ENCODE measurements at regions not wholly inside any gene's neighbourhood (a gene's known extent, or its start where the extent isn't known, plus 50 kb on each side); places are given as distances from the start of the nearest gene placed in this dataset.
"Not testable (repeated sequence)": the region's sequence is repeated elsewhere in the genome, so short reads cannot be mapped to it uniquely, and the experiment has no call there.

DNA sequence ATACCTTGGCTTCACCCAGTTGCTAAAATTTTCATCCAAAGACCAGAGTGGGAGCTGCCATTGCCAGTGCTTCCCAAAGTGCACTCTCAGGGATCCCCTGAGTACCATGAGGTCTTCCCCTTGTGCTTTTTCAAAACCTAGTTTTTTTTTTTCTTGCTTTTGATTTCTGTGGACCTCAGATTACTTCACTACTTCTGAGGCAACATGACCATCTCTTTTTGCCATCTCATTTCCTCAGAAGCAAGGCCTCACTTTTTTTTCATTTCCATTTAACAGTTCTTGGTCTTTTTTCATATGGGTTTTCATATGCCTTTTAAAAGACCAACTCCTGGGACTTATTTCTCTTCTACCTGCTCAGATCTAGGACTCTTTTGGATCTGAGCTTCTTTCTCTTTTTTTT, 64.1 kb upstream of the MMS22L start:
- DNase-seq (ENCODE audit: low read depth) = no peak

DNA sequence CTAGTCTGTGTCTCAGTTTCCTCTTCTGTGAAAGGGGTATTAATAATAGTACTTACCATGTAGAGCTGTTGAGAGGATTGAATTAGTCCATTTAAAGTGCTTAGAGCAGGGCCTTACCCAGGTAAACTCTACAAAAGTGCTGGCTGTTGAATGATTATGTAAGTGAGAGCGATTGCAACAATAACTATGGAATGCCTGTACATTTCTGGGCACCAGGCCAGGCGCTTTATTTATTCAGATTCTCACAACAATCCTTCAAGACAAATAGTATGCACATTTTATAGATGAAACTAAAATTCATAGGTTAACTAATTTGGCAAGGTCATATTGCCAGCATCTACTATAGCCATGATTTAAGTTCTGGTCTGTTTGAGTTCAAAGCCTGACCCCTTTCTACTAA, 78.3 kb upstream of the MMS22L start:
- DNase-seq (ENCODE audit: low read depth) = no peak

DNA sequence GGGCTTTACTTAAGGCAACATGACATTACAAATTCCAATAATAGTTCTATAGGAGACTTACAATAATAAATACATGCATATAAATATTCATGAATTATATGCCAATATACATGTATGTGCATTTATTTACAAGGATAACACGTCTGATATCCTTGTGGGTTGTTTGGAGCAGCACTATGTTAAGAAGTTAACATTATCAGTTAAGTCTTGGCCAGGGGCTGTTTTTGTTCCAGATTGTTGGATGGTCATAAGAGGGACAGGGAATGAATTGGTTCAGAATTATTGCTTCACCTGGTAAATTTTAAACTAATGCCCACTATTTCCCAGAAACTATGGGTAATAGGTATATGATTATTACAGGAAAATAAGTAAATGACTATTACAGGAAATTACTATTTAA, 81.3 kb upstream of the MMS22L start:
- DNase-seq (ENCODE audit: low read depth) = no peak

DNA sequence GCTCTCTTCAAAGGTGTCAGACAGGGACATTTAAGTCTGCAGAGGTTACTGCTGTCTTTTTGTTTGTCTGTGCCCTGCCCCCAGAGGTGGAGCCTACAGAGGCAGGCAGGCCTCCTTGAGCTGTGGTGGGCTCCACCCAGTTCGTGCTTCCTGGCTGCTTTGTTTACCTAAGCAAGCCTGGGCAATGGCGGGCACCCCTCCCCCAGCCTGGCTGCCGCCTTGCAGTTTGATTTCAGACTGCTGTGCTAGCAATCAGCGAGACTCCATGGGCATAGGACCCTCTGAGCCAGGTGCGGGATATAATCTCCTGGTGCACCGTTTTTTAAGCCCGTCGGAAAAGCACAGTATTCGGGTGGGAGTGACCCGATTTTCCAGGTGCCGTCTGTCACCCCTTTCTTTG, 99.1 kb upstream of the MMS22L start:
- not testable (repeated sequence) for DNase-seq (ENCODE audit: low read depth)

DNA sequence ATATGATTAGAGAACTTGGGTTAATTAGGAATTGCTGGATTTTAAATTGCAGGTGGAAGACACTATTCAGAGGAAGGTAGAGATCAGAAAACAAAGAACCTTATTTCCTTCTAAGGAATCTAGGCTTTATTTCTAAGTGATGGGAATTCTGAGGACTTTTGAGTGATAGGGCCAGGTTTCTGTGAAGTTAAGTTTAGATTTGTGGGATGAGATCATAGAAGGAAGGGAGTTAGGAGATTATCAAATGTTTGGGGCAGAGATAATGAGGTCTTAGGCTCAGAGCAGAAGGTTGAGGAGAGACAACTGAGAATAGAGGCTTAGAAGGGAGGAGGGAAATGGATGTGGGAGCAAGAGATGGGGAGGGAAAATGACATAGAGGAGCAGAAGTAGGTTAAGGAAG, 109.7 kb upstream of the MMS22L start:
- DNase-seq (ENCODE audit: low read depth) = no peak

DNA sequence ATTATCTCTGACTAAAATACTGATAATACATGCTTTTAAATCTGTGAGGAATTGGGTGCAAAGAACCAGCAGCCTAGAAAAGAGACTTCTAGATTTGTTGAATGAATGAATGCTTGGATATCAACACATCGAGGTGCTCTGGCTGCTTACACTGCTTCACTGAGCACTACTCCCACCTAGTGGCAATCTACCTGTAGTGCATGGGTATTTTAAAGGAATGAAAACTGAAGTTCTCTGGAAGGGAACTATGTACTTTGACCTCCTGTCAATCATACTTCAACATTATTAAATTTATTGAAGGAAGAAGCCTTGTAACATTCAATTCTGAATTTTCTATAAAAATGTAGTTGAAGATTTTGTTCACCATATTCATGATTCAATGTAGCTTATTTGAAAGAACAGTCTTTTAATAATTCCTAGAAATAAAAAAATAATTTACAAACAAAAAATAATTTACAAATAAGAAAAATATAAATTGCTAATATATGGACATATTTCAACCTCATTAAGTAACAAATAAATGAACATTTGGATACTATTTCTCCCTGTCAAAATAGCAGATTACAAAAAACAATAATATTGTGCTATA, 111.2 kb upstream of the MMS22L start:
- DNase-seq (ENCODE audit: low read depth) = no peak

DNA sequence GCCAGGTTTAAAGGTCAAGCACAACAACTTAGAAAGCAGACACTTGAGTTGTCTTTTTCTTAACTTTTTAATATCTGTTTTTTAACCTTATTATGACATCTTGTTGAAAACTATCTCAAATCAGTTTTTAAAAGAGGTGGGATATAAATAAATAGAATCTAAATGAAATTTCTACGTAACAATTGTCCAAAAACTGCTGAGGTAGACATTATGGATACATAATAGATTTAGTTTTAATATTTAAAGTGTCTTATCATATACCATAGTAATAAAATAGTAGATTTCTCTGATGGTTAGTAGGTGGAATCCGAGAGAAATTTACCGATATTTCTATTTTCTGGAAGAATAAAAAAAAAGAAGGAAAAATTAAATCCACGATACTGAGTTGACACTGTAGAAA, 113.9 kb upstream of the MMS22L start:
- no peak for DNase-seq (ENCODE audit: low read depth)

DNA sequence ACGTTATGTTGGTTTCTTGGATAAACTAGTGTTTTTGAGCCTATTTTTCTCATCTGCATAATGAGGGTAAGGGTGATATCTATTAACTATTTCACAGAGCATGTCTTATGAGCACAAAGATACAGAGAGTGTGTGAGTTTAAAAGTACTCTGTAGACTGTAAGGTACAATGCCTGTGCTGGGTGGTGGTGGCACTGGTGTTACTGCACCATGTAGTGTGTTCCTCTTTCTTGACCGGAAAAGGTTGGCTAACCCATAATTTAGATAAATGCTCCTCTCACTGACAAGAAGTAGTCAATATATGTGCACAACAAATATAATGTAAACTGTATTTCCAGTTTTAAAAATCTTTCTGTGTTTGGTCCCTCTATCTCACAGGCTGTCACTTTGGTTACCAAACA, 116.2 kb upstream of the MMS22L start:
- DNase-seq (ENCODE audit: low read depth) = no peak

DNA sequence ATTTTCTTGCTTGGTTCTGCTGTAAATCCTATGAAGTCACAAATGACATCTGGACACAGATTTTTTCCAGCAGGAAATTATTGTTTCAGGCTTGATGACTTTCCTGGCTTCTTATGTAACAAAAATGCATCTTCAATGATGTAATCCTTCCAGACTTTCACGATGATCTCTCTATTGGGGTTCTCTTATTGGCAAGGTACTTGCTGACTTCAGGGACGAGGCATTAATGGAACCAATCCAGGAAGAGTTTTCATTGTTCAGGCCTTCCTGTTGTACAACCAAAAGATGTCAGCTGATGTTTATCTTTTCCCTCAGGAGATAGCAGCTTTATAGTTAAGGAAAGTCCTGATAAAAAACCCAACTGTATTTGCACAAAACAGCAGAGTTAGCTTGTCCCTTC, 118.5 kb upstream of the MMS22L start:
- DNase-seq (ENCODE audit: low read depth) = peak; percentile 18

DNA sequence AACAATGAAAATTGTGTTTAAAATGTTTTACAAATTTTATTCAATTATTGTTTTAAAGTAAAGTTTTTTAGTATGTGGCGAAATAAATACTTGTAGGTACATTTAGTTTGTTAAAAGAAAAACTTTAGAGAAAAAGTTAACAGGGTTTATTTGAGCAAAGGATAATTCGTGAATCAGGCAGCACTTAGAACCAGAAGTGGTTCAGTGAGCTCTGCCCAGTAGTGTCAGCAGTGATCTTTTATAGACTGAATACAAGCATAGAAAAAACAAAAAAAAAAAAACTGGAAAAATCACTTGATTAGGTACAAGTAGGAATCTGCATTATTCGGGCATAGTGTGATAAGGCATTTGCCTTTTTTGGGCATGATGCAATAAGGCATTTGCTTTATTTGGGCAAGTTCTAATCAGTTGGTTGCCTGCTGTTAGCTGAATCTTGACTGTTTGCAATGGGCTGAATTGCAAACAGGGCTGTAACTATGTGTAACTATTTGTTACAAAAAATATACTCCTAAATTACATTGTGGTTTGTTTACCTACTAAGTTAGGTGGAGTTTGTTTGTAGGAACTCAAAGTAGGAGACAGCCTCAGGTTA, 122.9 kb upstream of the MMS22L start:
- DNase-seq (ENCODE audit: low read depth) = no peak

DNA sequence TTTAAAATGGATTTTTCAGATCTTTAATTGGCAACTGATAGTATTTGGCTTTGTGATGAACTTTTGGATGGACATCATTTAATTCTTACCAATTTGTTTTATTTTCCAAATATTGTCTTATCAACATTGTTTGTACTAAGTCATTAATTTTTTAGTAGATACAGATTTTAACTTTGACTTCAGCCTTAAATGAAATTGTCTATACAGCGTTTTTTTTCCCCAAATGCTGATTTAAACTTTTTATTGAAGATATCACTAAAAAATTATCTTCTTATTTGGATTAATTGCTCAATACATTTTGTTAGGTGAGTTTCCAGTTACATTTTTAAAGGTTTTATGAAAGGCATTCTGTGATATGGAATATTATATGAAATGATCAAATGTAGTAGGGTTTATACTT, 123.6 kb upstream of the MMS22L start:
- no peak for DNase-seq (ENCODE audit: low read depth)

DNA sequence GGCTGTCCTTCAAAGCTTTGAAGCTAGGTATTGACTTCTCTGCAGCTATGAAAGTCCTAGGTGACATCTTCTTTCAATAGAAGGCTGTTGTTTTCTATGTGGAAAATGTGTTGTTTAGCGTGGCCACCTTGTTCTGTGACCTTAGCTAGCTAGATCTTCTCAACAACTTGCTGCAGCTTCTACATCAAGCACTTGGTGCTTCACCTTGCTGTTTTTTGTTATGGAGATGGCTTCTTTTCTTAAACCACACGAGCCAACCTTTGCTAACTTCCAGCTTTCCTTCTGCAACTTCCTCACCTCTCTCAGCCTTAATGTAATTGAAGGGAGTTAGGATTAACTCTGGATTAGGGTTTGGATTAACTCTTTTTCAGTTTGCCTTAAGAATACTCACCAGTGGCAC, 128.6 kb upstream of the MMS22L start:
- no peak for DNase-seq (ENCODE audit: low read depth)

DNA sequence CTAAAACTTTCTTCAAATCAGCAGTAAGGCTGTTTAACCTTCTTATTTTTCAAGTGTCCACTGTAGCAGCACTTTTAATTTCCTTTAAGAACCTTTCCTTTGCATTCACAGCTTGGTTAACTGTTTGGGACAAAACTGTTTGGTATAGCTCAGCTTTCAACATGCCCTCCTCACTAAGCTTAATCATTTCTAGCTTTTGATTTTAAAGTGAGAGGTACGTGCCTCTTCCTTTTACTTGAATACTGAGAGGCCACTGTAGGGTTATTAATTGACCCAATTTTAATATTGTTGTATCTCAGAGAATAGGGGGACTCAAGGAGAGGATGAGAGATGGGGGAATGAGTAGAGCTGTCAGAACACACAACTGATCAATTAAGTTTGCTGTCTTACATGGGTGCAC, 129.5 kb upstream of the MMS22L start:
- DNase-seq (ENCODE audit: low read depth) = no peak

DNA sequence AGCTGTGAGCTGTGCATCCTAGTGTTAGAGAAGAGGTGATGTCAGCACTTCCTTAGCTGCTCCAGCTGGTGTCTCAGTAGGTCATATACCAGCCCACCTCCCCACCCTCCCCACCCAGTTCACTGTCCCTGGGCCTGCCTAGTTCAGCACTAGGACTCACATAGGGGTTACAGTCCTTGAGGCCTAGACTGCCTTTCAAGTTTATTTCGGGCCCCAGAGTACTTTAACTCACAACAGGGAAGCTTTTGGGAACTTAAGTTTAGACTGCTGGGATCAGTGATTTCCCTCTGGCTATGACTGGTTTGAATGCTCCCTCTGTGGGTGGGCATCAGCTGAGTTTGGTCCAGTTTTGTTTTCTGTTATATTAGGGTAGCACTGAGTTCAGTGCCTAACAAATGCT, 139.2 kb upstream of the MMS22L start:
- no peak for DNase-seq (ENCODE audit: low read depth)

DNA sequence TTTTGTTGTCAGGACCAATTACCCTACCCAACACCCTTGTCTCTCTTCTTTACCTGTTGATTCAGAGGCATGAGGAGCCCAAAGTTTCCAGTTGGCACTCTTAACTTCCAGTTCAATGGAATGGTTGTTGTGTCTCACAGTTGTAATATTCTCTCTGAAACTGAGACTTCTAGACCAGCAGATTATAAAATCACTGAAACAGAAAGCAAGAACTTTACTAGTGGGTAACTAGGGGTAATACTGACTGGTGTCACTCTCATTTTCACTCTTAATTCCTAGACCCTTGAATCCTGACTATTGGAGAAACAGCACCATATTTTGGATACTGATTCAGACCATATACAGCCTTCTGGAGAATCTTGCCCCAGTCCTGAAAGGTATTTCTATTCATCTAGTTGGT, 140.2 kb upstream of the MMS22L start:
- no peak for DNase-seq (ENCODE audit: low read depth)

DNA sequence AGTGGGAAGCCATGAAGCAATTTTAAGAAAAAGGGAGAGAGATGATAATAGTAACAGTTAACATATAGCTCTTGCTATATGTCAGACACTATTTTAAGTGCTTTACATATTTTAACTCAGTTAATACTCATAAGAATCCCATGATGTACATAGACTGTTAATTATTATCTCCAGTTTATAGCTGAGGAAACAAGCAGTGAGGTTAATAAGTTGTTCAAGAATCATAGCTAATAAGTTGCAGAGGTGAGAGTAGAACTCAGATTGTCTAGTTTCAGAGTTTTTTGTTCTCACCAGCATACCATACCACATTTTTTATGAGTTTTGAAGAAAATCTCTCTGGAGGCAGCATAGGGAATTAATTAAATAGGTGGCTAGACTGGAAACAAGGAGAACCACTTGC, 144.6 kb upstream of the MMS22L start:
- no peak for DNase-seq (ENCODE audit: low read depth)

DNA sequence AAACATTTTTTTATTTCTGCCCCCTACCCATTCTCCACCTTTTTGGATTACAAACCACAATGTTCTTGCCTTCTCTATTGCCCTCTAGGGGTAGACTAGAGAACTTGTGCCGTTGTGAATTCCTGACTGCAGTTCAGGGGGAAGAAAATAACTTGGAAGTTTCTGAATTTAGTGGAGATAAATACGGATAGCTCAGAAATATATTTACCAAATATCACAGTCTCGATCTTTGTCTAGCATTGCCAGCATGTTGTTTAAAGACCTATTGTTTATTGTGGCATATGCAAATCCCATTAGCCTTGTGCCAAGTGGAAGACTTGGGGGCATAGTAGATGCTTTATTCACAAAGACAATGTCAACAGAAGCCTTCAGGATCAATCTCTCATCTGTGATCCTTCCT, 154.1 kb upstream of the MMS22L start:
- peak; percentile 1 for DNase-seq (ENCODE audit: low read depth)

DNA sequence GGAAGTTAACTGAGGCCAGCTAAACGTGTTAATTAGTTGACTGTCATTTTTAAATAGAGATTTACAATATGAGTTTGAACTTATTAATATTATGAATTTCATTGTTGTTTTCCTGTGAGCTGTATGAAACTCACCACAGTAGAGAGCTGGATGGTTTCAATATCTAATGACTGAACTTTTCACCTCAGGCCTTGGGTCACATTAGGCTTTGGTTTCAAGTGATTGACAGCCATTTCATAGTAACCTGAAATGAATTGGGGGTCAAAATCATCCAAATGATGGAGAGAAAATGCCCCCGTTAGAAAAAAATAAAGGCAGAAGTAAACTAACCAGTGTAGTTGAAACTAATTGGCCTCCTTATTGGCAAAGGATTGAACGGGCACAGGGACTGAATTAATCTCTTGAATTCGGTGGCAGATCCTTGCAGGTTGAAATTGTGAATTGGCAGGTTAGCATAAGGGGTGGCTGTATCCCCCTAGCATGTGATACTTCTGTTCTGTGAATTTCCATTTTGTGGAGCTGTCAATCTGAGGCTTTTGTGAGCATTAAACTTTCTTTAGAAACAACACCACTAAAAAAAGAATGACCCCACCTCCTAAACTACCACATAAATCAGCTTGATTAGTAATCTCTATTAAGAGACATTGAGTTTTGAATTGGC, 155.1 kb upstream of the MMS22L start:
- no peak for DNase-seq (ENCODE audit: low read depth)

DNA sequence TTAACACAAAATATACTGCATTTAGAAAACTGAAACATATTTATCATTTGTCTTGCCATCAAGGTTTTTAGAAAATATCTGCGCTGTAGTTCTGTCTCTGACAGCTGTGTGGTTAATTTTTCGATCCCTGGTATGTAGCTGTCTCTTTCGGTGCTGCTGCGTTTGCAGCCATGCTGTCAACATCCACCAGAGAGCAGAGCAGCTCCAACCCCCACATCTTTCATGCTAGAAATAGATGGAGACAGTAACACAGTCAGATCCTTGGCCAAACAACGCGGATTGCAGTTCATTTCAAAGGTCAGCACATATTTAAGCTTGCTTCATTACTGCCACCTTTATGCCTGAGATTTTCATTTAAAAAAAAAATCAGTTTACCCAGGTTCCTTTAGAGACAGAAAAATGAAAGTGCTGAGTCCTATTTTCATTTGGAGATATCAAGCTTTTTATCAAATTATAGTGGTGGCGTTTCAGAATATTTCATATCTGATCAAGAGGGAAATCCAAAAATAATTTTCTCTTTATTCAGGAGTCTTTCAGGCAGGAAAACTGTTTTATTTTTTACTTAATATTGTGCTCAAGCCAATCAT, 157.7 kb upstream of the MMS22L start:
- peak; percentile 4 for DNase-seq (ENCODE audit: low read depth)

DNA sequence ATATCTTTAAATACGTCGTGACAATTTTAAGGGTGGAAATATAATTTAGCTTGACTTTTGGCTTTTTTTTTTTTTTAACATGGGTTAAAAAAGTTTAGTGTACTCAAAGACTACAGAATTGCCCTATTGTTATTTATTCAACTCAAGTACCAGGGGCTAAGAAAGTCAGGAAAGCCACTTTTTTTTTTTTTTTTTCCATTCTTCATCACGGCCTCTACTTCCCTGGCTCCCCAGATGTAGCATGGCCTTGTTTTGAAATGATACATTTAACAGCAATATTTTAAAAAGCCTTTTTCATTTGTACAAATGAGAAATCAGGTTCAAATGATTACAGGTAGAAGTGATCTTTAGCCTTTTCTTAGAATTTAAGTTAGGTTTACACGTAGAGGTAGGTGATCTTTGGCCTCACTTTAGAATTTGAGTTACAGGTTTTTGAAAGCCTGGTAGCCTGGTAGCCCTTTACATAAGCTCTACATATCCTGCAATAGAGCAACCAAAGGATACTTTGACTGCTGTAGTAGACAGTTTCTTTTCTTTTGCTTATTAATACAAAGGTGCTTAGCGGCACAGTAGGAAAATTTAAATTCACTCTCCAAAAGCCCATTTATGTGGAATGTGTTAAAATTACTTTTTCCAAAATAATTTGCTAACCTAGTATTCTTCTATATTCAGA, 160.5 kb upstream of the MMS22L start:
- DNase-seq (ENCODE audit: low read depth) = no peak

DNA sequence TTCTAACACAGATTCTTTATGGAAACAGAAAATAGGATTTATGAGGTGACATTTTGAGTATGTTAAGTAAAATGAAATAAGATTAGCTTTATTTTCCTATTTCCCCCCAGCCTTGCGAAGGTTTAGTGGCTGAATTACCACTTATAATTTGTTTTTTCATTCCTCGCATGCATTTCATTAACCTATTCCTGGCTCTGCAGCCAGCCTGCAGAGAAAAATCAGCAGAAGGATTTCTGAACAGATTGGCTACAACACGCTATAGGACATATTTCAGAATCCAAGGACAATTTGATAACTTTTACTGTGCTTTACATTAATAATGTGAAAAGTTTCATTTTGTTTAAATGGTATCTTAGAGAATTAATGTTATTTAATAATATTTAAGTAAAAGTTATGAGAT, 162.4 kb upstream of the MMS22L start:
- DNase-seq (ENCODE audit: low read depth) = no peak

DNA sequence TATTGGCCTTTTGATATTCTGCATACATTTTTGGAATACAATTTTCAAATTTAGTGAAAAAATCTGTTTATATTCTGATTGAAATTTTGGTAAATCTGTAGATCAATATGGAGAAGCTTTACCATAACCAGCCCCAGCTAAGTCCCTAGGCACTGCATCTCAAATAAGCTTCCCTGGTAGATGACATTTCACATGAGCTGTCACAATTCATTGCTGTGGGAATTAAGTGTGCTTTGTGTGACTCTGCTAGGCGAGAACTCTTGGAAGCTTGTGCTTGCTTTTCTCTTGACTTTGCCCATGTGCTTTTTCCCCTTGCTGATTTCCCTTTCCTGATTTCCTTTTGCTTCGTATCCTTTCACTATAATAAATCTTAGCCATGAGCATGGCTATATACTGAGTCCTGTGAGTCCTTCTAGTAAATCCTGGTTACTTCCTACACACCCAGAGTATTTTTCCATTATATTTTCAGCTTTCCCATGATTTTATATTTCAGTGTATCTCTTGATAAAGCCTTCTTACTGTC, 166.5 kb upstream of the MMS22L start:
- DNase-seq (ENCODE audit: low read depth) = no peak

DNA sequence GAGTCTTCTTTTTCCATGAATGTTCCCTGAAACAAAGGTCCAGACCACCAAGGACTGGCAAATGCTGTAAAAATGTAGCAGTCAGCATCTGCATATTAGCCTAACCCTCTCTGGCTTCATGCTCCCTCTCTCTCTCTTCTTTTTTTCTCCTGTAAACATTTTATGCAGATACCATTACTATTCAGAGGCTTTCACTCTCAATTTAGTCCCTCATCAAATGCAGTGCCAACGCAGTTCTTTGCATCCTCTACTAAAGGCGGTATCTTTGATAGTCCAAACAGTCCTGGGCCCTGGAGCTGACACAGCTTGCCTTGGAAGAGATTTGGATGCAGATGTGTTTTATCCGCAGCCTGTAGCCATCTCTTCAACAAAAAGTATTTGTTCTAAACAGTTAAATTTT, 167.1 kb upstream of the MMS22L start:
- DNase-seq (ENCODE audit: low read depth) = no peak

All from non-pigmented ciliary epithelial cell (primary cell).